Stimulated activated CD4-positive, alpha-beta T cell treated with anti-CD3 and anti-CD28 coated beads, TNF-alpha, amount 100 ng/mL, for 48 hours (primary cell): ENCODE measurements at regions not wholly inside any gene's neighbourhood (a gene's known extent, or its start where the extent isn't known, plus 50 kb on each side); places are given as distances from the start of the nearest gene placed in this dataset.
"Not testable (repeated sequence)": the region's sequence is repeated elsewhere in the genome, so short reads cannot be mapped to it uniquely, and the experiment has no call there.

Source experiments
- DNase-seq, 3 donors: peaks; one replicate each; pipeline ENCODE4 v3.0.0-alpha.2; 2020; ENCODE audit warnings: low read depth in 3 of 3

- no peak for DNase-seq
Measured at GRCh38 chr9:18281291-18281690, 192.7 kb upstream of the ADAMTSL1 start.

- DNase-seq = no peak
Measured at GRCh38 chr9:18294229-18294628, 179.7 kb upstream of the ADAMTSL1 start.

GRCh38 chr9:18296702-18297055 lies 177.3 kb upstream of the ADAMTSL1 start:
- DNase-seq = no peak

- no peak for DNase-seq
Measured at GRCh38 chr9:18297056-18297841, 176.7 kb upstream of the ADAMTSL1 start.

- no peak for DNase-seq
Measured at GRCh38 chr9:18299449-18299848, 174.5 kb upstream of the ADAMTSL1 start.

GRCh38 chr9:18305167-18305806 lies 168.7 kb upstream of the ADAMTSL1 start:
- not testable (repeated sequence) for DNase-seq

- DNase-seq = no peak
Measured at GRCh38 chr9:18314316-18314715, 159.6 kb upstream of the ADAMTSL1 start.

GRCh38 chr9:18317896-18318295 lies 156.1 kb upstream of the ADAMTSL1 start:
- DNase-seq = no peak

- DNase-seq = no peak
Measured at GRCh38 chr9:18319918-18320445, 154.0 kb upstream of the ADAMTSL1 start.

- no peak for DNase-seq
Measured at GRCh38 chr9:18324928-18325745, 148.8 kb upstream of the ADAMTSL1 start.

GRCh38 chr9:18325746-18326011 lies 148.3 kb upstream of the ADAMTSL1 start:
- not testable (repeated sequence) for DNase-seq

- DNase-seq = no peak
Measured at GRCh38 chr9:18327121-18327520, 146.8 kb upstream of the ADAMTSL1 start.

- DNase-seq = no peak
Measured at GRCh38 chr9:18330401-18331309, 143.3 kb upstream of the ADAMTSL1 start.

- DNase-seq = no peak
Measured at GRCh38 chr9:18331310-18331684, 142.7 kb upstream of the ADAMTSL1 start.

GRCh38 chr9:18331808-18332209 lies 142.1 kb upstream of the ADAMTSL1 start:
- DNase-seq = no peak

GRCh38 chr9:18333157-18333556 lies 140.8 kb upstream of the ADAMTSL1 start:
- DNase-seq = no peak

GRCh38 chr9:18335825-18336224 lies 138.1 kb upstream of the ADAMTSL1 start:
- no peak for DNase-seq

- no peak for DNase-seq
Measured at GRCh38 chr9:18338042-18338441, 135.9 kb upstream of the ADAMTSL1 start.

- DNase-seq = no peak
Measured at GRCh38 chr9:18343784-18344183, 130.2 kb upstream of the ADAMTSL1 start.

- no peak for DNase-seq
Measured at GRCh38 chr9:18346745-18347144, 127.2 kb upstream of the ADAMTSL1 start.

- no peak for DNase-seq
Measured at GRCh38 chr9:18347386-18348082, 126.4 kb upstream of the ADAMTSL1 start.
